ENCODE measurements at regions not wholly inside any gene's neighbourhood (a gene's known extent, or its start where the extent isn't known, plus 50 kb on each side); places are given as distances from the start of the nearest gene placed in this dataset.

- Histone ChIP-seq H3K4me1 (ENCODE audit: insufficient read depth, low read length) (no peaks in the 10 kb centered on the region), H3K4me3 (ENCODE audit: low read length) (no peak overlapping the region), H3K36me3 (ENCODE audit: insufficient read depth, low read depth, low read length) (no peaks in the 10 kb centered on the region), H3K27me3 (ENCODE audit: insufficient read depth, low read length) (no peaks in the 10 kb centered on the region), H3K27ac (ENCODE audit: low read length) (no peak overlapping the region), H3K9me3 (ENCODE audit: insufficient read depth, low read depth, low read length) (no peaks in the 10 kb centered on the region), H3K9ac (ENCODE audit: low read depth, low read length) (no peak overlapping the region)
Measured at GRCh38 chr1:68675336-68675735, 178.5 kb upstream of the DEPDC1 start.

DNA sequence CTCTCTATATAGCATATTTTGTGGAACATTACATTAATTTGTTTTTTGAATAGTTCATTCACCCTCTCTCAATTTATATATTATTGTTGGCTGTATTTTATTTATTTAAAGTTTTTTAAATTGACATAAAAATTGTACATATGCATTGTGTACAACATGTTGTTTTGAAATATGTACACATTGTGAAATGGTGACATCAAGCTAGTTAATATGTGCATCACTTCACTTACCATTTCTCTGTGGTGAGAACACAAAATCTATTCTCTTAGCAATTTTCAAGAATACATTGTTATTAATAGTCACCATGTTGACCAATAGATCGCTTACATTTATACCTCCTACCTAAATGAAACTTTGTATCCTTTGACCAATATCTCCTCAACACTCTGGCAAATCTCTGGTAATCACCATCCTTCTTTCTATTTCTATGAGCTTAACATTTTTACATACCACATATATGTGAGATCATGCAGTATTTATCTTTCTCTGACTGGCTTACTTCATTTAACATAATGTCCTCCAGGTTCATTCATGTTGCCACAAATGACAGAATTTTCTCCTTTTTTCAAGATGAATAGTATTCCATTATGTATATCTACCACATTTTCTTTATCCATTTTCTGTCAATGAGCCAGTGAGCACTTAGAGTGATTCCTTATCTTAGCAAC, 180.9 kb upstream of the DEPDC1 start:
- H3K9me3 ChIP-seq (ENCODE audit: insufficient read depth, low read depth, low read length), result no peaks in the 10 kb centered on the region
- H3K4me1 ChIP-seq (ENCODE audit: insufficient read depth, low read length), result no peaks in the 10 kb centered on the region
- no peaks in the 10 kb centered on the region for H3K27me3 ChIP-seq (ENCODE audit: insufficient read depth, low read length)
- no peak overlapping the region for H3K27ac ChIP-seq (ENCODE audit: low read length)
- no peak overlapping the region for H3K4me3 ChIP-seq (ENCODE audit: low read length)
- no peaks in the 10 kb centered on the region for H3K36me3 ChIP-seq (ENCODE audit: insufficient read depth, low read depth, low read length)
- H3K9ac ChIP-seq (ENCODE audit: low read depth, low read length), result no peak overlapping the region

DNA sequence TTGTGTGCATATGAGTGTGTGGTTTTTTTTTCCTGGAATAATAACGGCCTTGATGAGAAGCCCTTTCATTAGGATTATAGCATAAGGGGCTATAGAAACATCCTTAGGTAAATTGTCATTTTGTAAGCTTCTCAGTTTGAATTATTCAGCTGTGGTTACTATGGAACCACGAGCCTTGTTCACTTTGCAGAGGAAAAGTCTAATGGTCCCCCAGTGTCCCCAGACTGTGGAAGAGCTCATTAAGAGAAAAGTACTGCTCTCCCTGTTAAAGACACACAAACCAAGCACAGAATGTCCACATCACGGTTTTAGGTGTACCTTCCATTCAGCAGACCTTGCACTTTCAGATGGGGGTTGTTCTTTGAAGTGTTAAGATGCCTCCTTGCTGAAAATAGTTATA, 199.3 kb upstream of the DEPDC1 start:
- no peaks in the 10 kb centered on the region for H3K9me3 ChIP-seq (ENCODE audit: insufficient read depth, low read depth, low read length)
- no peak overlapping the region for H3K27ac ChIP-seq (ENCODE audit: low read length)

GRCh38 chr1:68703921-68704354, 207.1 kb upstream of the DEPDC1 start:
- Histone ChIP-seq H3K27ac (ENCODE audit: low read length) (no peak overlapping the region), H3K36me3 (ENCODE audit: insufficient read depth, low read depth, low read length) (no peaks in the 10 kb centered on the region), H3K9ac (ENCODE audit: low read depth, low read length) (no peak overlapping the region), H3K4me1 (ENCODE audit: insufficient read depth, low read length) (no peaks in the 10 kb centered on the region), H3K27me3 (ENCODE audit: insufficient read depth, low read length) (no peaks in the 10 kb centered on the region), H3K4me3 (ENCODE audit: low read length) (no peak overlapping the region), H3K9me3 (ENCODE audit: insufficient read depth, low read depth, low read length) (no peaks in the 10 kb centered on the region)

More for the DNA sequence above, 199.3 kb upstream of the DEPDC1 start:
- Histone ChIP-seq H3K36me3 (ENCODE audit: insufficient read depth, low read depth, low read length) (no peaks in the 10 kb centered on the region), H3K9ac (ENCODE audit: low read depth, low read length) (no peak overlapping the region), H3K27me3 (ENCODE audit: insufficient read depth, low read length) (no peaks in the 10 kb centered on the region), H3K4me1 (ENCODE audit: insufficient read depth, low read length) (no peaks in the 10 kb centered on the region), H3K4me3 (ENCODE audit: low read length) (no peak overlapping the region)

GRCh38 chr1:68704800-68705443, 208.0 kb upstream of the DEPDC1 start:
- H3K9ac ChIP-seq (ENCODE audit: low read depth, low read length), result no peak overlapping the region

GRCh38 chr1:68705466-68705865, 208.6 kb upstream of the DEPDC1 start:
- H3K9me3 ChIP-seq (ENCODE audit: insufficient read depth, low read depth, low read length), result peaks cover 11% of the 10 kb centered on the region
- no peaks in the 10 kb centered on the region for H3K4me1 ChIP-seq (ENCODE audit: insufficient read depth, low read length)
- H3K9ac ChIP-seq (ENCODE audit: low read depth, low read length), result no peak overlapping the region
- no peak overlapping the region for H3K27ac ChIP-seq (ENCODE audit: low read length)
- H3K27me3 ChIP-seq (ENCODE audit: insufficient read depth, low read length), result no peaks in the 10 kb centered on the region
- H3K4me3 ChIP-seq (ENCODE audit: low read length), result no peak overlapping the region
- no peaks in the 10 kb centered on the region for H3K36me3 ChIP-seq (ENCODE audit: insufficient read depth, low read depth, low read length)

More at GRCh38 chr1:68704800-68705443, 208.0 kb upstream of the DEPDC1 start:
- no peaks in the 10 kb centered on the region for H3K27me3 ChIP-seq (ENCODE audit: insufficient read depth, low read length)
- peaks cover 6% of the 10 kb centered on the region for H3K9me3 ChIP-seq (ENCODE audit: insufficient read depth, low read depth, low read length)
- H3K36me3 ChIP-seq (ENCODE audit: insufficient read depth, low read depth, low read length), result no peaks in the 10 kb centered on the region
- H3K4me1 ChIP-seq (ENCODE audit: insufficient read depth, low read length), result no peaks in the 10 kb centered on the region
- no peak overlapping the region for H3K27ac ChIP-seq (ENCODE audit: low read length)
- H3K4me3 ChIP-seq (ENCODE audit: low read length), result no peak overlapping the region

GRCh38 chr1:68706639-68707317, 209.9 kb upstream of the DEPDC1 start:
- Histone ChIP-seq H3K4me3 (ENCODE audit: low read length) (no peak overlapping the region), H3K36me3 (ENCODE audit: insufficient read depth, low read depth, low read length) (no peaks in the 10 kb centered on the region), H3K4me1 (ENCODE audit: insufficient read depth, low read length) (no peaks in the 10 kb centered on the region), H3K9ac (ENCODE audit: low read depth, low read length) (no peak overlapping the region), H3K9me3 (ENCODE audit: insufficient read depth, low read depth, low read length) (peaks cover 13% of the 10 kb centered on the region), H3K27ac (ENCODE audit: low read length) (no peak overlapping the region), H3K27me3 (ENCODE audit: insufficient read depth, low read length) (no peaks in the 10 kb centered on the region)

DNA sequence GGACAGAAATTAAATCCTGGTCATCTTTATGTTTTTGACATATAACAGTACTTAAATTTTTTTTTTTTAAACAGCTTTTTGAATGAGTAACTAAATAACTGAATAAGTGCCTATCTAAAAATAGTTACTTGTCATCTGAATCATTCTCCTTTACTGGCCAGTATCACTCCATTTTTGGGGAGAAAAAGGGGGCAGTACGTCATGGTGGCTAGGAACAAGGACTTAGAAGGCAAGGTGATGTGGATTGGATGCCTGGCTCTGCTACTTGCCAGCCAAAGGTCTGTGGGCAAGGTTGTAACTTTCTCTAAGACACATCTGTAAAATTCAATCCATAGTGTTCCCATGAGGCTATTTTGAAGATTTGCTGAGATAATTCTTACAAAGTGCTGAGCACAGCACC, 220.4 kb upstream of the DEPDC1 start:
- Histone ChIP-seq H3K27me3 (ENCODE audit: insufficient read depth, low read length) (no peaks in the 10 kb centered on the region), H3K4me3 (ENCODE audit: low read length) (no peak overlapping the region), H3K9me3 (ENCODE audit: insufficient read depth, low read depth, low read length) (no peaks in the 10 kb centered on the region), H3K9ac (ENCODE audit: low read depth, low read length) (no peak overlapping the region), H3K27ac (ENCODE audit: low read length) (no peak overlapping the region), H3K36me3 (ENCODE audit: insufficient read depth, low read depth, low read length) (no peaks in the 10 kb centered on the region), H3K4me1 (ENCODE audit: insufficient read depth, low read length) (no peaks in the 10 kb centered on the region)

DNA sequence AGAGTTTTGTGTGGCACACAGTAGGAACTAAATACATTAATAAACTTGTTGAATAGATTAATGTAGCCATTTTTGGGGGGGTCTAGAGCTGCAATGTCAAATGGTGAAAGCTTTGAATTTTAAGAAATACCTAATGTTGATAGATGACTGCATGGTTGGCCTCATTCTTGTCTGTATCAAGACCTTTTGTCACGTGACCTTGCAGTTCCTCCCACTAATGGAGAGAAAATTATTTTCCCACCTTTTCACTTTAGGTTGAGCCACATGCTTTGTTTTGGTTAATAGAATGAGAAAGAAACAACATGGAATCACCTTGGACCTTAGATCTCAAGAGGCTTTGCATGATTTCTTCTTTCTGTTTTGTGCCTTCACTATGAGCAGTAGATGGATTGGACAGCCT, 223.6 kb upstream of the DEPDC1 start:
- no peaks in the 10 kb centered on the region for H3K9me3 ChIP-seq (ENCODE audit: insufficient read depth, low read depth, low read length)
- no peak overlapping the region for H3K4me3 ChIP-seq (ENCODE audit: low read length)
- no peak overlapping the region for H3K9ac ChIP-seq (ENCODE audit: low read depth, low read length)
- H3K27me3 ChIP-seq (ENCODE audit: insufficient read depth, low read length), result no peaks in the 10 kb centered on the region
- H3K4me1 ChIP-seq (ENCODE audit: insufficient read depth, low read length), result no peaks in the 10 kb centered on the region
- H3K27ac ChIP-seq (ENCODE audit: low read length), result no peak overlapping the region
- H3K36me3 ChIP-seq (ENCODE audit: insufficient read depth, low read depth, low read length), result no peaks in the 10 kb centered on the region

- H3K4me1 ChIP-seq (ENCODE audit: insufficient read depth, low read length), result no peaks in the 10 kb centered on the region
- H3K27ac ChIP-seq (ENCODE audit: low read length), result no peak overlapping the region
- H3K9ac ChIP-seq (ENCODE audit: low read depth, low read length), result no peak overlapping the region
Measured at GRCh38 chr1:68723791-68724190, 226.9 kb upstream of the DEPDC1 start.

GRCh38 chr1:68725001-68725752, 228.3 kb upstream of the DEPDC1 start:
- Histone ChIP-seq H3K9ac (ENCODE audit: low read depth, low read length) (no peak overlapping the region), H3K36me3 (ENCODE audit: insufficient read depth, low read depth, low read length) (no peaks in the 10 kb centered on the region), H3K4me1 (ENCODE audit: insufficient read depth, low read length) (no peaks in the 10 kb centered on the region), H3K9me3 (ENCODE audit: insufficient read depth, low read depth, low read length) (no peaks in the 10 kb centered on the region), H3K27me3 (ENCODE audit: insufficient read depth, low read length) (no peaks in the 10 kb centered on the region), H3K4me3 (ENCODE audit: low read length) (no peak overlapping the region), H3K27ac (ENCODE audit: low read length) (no peak overlapping the region)

More at GRCh38 chr1:68723791-68724190, 226.9 kb upstream of the DEPDC1 start:
- Histone ChIP-seq H3K9me3 (ENCODE audit: insufficient read depth, low read depth, low read length) (no peaks in the 10 kb centered on the region), H3K4me3 (ENCODE audit: low read length) (no peak overlapping the region), H3K36me3 (ENCODE audit: insufficient read depth, low read depth, low read length) (no peaks in the 10 kb centered on the region), H3K27me3 (ENCODE audit: insufficient read depth, low read length) (no peaks in the 10 kb centered on the region)

Data from iPS-20b (cell line).